Left hindlimb (tissue), 1 donor: ENCODE measurements at regions not wholly inside any gene's neighbourhood (a gene's known extent, or its start where the extent isn't known, plus 50 kb on each side); places are given as distances from the start of the nearest gene placed in this dataset.

Source experiments
- DNase-seq: peaks from one replicate; pipeline ENCODE4 v3.0.0-alpha.2; 2018

GRCh38 chr4:54986095-54986846 is 139.1 kb downstream of the KDR start:
- DNase-seq: no peak

GRCh38 chr4:54976682-54977081 is 148.7 kb downstream of the KDR start:
- no peak for DNase-seq

- DNase-seq: no peak
Measured at GRCh38 chr4:54976031-54976430, 149.4 kb downstream of the KDR start.

- no peak for DNase-seq
Measured at GRCh38 chr4:54973784-54974183, 151.6 kb downstream of the KDR start.

GRCh38 chr4:54971474-54971950 is 153.9 kb downstream of the KDR start:
- no peak for DNase-seq

- DNase-seq: no peak
Measured at GRCh38 chr4:54967289-54967688, 158.1 kb downstream of the KDR start.

GRCh38 chr4:54961357-54961975 is 163.9 kb downstream of the KDR start:
- DNase-seq: no peak

- DNase-seq: no peak
Measured at GRCh38 chr4:54959651-54960116, 165.7 kb downstream of the KDR start.

- DNase-seq: no peak
Measured at GRCh38 chr4:54959131-54959530, 166.3 kb downstream of the KDR start.

- DNase-seq: no peak
Measured at GRCh38 chr4:54958236-54958635, 167.2 kb downstream of the KDR start.

- no peak for DNase-seq
Measured at GRCh38 chr4:54954656-54955388, 170.6 kb downstream of the KDR start.

GRCh38 chr4:54946741-54947140 is 178.7 kb downstream of the KDR start:
- no peak for DNase-seq

GRCh38 chr4:54945838-54946237 is 179.6 kb downstream of the KDR start:
- DNase-seq: no peak

GRCh38 chr4:54942721-54943120 is 182.7 kb downstream of the KDR start:
- DNase-seq: no peak

- DNase-seq: peak; percentile 36
Measured at GRCh38 chr4:54941994-54942552, 183.3 kb downstream of the KDR start.

- DNase-seq: no peak
Measured at GRCh38 chr4:54940996-54941865, 184.2 kb downstream of the KDR start.

GRCh38 chr4:54937501-54937900 is 187.9 kb downstream of the KDR start:
- DNase-seq: no peak

GRCh38 chr4:54933579-54933978 is 191.8 kb downstream of the KDR start:
- no peak for DNase-seq

- no peak for DNase-seq
Measured at GRCh38 chr4:54930226-54930625, 195.2 kb downstream of the KDR start.

- peak; percentile 37 for DNase-seq
Measured at GRCh38 chr4:54929459-54929858, 195.9 kb downstream of the KDR start.

- no peak for DNase-seq
Measured at GRCh38 chr4:54924891-54925290, 200.5 kb downstream of the KDR start.

GRCh38 chr4:54915276-54915675 is 210.1 kb downstream of the KDR start:
- no peak for DNase-seq
